Endothelial cell of umbilical vein (primary cell): ENCODE measurements at regions not wholly inside any gene's neighbourhood (a gene's known extent, or its start where the extent isn't known, plus 50 kb on each side); places are given as distances from the start of the nearest gene placed in this dataset.

ENCODE experiments used
- EZH2 ChIP-seq: IDR thresholded peaks from 2 replicates; pipeline ENCODE4 v1.6.1; 2012; ENCODE audit warnings: borderline replicate concordance, low read depth, mild to moderate bottlenecking, moderate library complexity, low read length, inconsistent platforms; ENCODE audit not compliant: severe bottlenecking
- GATA2 ChIP-seq: IDR thresholded peaks from 2 replicates; pipeline ENCODE4 v1.7.0; 2011; ENCODE audit warnings: low read depth, mild to moderate bottlenecking, moderate library complexity, mixed read lengths, low read length; ENCODE audit not compliant: insufficient read length, insufficient read depth
- JUN ChIP-seq: IDR thresholded peaks from 2 replicates; pipeline ENCODE4 v1.6.1; 2011; ENCODE audit warnings: borderline replicate concordance, low read depth; ENCODE audit not compliant: insufficient read length, insufficient read depth
- MAX ChIP-seq: IDR thresholded peaks from 2 replicates; pipeline ENCODE4 v1.6.1; 2011; ENCODE audit not compliant: insufficient read depth, insufficient read length
- MYC ChIP-seq: IDR thresholded peaks from one replicate; pipeline ENCODE4 v1.6.1; 2011; ENCODE audit warnings: mild to moderate bottlenecking, low read depth, low read length
- POLR2A ChIP-seq: IDR thresholded peaks from 2 replicates; pipeline ENCODE4 v1.6.1; 2012; ENCODE audit warnings: low read depth, mild to moderate bottlenecking, control low read depth, low read length
- POLR2AphosphoS5 ChIP-seq: IDR thresholded peaks from 2 replicates; pipeline ENCODE4 v1.6.1; 2012; ENCODE audit warnings: low read depth, mild to moderate bottlenecking, control low read depth, low read length, moderate library complexity; ENCODE audit not compliant: insufficient read depth
- TF ChIP-seq, protein P1 (sequence below), 2 donors: IDR thresholded peaks; 1 replicate in 1 of 2; 2 replicates in 1 of 2; pipeline ENCODE4 v1.5.1; 2011; ENCODE audit warnings: low read length in 2 of 2, mild to moderate bottlenecking in 2 of 2, moderate library complexity in 2 of 2, control low read depth in 1 of 2, inconsistent platforms in 1 of 2, low read depth in 1 of 2; ENCODE audit not compliant: insufficient read depth in 1 of 2; ENCODE audit errors: extremely low read depth in 1 of 2

- TF ChIP-seq MAX (no peak), POLR2AphosphoS5 (no peak), EZH2 (no peak), POLR2A (no peak), MYC (no peak), JUN (no peak), GATA2 (no peak)
- TF ChIP-seq, protein P1, sequence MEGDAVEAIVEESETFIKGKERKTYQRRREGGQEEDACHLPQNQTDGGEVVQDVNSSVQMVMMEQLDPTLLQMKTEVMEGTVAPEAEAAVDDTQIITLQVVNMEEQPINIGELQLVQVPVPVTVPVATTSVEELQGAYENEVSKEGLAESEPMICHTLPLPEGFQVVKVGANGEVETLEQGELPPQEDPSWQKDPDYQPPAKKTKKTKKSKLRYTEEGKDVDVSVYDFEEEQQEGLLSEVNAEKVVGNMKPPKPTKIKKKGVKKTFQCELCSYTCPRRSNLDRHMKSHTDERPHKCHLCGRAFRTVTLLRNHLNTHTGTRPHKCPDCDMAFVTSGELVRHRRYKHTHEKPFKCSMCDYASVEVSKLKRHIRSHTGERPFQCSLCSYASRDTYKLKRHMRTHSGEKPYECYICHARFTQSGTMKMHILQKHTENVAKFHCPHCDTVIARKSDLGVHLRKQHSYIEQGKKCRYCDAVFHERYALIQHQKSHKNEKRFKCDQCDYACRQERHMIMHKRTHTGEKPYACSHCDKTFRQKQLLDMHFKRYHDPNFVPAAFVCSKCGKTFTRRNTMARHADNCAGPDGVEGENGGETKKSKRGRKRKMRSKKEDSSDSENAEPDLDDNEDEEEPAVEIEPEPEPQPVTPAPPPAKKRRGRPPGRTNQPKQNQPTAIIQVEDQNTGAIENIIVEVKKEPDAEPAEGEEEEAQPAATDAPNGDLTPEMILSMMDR (IDR thresholded peaks at IDR 0.05; ENCODE audit: extremely low read depth in 1 of 2, insufficient read depth in 1 of 2, low read depth in 1 of 2, low read length in 2 of 2): no peak
Measured at GRCh38 chr2:147331790-147332419, 512.9 kb upstream of the ACVR2A start.
